GM18858 (cell line): ENCODE measurements at regions not wholly inside any gene's neighbourhood (a gene's known extent, or its start where the extent isn't known, plus 50 kb on each side); places are given as distances from the start of the nearest gene placed in this dataset.

ENCODE experiments used
- ATAC-seq: cut with Tn5 transposase; IDR thresholded peaks from one replicate; pipeline ENCODE4 v1.9.1; 2021; ENCODE audit not compliant: unreplicated experiment

DNA sequence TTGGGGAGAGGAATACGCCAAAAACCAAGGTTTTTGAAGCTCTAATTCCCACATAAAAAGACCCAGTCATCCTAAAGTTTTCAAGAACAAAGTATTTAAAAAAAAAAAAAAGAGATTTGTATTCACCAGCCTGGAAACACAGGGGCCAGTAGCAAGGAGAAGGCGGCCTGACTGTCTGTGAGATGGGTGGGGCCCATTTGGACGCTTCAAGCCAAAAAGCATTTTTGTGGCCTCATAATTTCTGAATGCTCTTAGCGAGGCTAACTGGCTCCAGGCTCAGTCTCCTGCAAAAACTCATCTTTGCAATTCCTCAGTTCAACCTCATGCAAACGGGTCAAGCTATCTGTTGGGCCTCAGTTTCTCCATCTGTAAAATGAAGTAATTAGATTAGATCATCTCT is 514.1 kb downstream of the MED13L start:
- no peak for ATAC-seq

DNA sequence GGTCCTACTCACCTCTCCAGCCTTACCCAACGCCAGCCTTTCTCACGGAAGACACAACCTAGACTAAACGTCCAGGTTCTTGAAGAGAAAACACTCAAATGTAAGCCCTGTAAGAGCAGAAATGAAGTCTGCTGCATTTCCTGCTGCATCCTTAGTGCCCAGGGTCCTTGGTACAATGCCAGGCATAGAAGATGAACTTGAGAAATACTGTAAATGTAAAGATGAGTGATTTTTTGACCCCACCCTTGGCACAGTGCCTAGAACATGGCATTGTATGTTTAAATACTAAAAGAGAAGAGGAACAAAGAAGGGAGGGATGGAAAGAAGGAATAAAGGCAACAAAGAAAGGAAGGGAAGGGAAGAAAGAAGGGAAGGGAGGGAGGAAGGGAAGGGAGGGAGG is 514.6 kb downstream of the MED13L start:
- no peak for ATAC-seq

DNA sequence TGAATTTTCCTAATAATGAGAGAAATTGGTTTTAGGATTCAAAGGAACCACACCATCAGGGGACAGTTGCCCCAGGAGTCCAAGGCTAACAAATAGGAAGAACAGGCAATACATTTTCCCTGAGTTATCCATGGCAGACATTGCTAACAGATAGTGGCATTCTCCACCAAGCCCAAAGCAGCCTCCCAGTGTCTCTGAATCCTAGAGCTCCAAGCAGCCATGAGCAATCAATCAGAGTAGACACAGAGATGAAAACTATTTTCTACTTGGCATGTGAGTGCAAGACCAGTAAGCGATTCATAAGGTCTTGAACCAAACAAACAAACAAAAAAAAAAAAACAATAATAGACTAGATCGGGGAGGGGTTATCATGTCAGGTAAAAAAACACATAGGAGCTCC is 515.7 kb downstream of the MED13L start:
- no peak for ATAC-seq

DNA sequence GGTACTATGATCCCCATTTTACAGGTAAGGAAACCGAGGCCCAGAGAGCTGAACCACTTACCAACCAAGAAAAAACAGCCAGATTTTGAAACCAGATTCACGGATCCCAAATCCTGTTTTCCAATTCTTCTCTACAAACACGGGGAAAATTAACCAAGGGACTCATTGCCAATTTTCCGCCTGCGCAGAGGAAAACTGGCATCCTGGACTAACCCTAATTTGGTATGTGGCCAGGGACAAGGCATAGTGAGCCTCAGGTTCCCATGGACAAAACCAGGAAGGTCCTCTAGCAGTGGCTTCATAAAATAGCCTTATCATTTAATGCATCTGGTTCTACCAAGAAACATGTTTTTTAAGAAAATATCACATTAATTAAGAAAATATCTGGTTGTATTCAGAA is 517.3 kb downstream of the MED13L start:
- ATAC-seq, result no peak

DNA sequence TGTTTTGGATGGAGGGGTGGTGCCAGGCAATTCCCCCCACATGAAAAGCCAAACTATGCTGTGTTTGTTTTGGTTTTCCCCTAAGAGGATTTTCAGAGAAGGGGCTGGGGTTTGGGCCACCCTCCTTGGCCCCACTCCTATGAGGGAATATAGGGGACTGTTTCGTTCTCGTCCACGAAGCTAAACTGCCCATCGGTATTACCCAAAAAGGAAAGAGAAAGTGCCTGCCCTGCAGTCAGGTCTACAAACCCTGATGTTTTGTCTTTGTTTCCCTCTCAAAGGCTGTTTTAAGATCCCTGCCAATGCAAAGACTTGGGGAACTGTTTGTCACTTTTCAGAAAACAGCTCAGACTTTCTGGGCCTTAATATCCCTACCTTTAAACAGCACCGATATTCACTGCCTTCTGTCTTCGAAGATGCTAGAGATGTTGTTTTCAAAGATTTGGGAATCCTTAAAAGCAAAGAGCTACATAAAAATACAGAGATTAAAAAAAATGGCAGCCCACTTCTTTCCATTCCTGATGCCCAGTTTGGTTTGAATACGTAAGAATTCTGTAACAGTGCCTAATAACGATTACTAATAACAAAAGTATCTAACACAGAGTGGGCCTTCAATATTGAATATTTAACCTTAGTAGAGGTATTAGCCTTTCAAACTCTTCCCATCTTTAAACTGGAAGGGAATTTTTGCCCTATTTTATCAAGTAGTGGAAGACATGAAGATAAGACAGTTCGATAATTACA is 518.4 kb downstream of the MED13L start:
- ATAC-seq, result no peak

DNA sequence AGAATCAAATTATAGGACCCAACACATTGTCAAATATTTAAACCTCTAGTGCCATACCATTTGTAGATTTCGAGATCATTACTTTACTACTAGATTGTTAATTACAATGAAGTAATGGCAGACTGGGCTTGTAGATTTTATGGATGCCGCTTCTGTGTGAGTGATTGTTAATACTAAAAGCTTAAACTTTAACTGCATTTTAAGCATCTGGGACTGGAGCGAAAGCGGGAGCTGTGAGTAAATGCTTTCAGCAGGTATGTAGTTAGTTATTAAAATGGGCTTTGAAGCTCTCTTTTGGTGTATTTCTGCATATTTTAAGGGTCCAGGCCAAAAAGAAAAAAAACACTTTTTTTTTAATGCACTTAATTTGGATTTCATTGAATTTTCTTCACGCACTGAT is 519.3 kb downstream of the MED13L start:
- ATAC-seq, result no peak

DNA sequence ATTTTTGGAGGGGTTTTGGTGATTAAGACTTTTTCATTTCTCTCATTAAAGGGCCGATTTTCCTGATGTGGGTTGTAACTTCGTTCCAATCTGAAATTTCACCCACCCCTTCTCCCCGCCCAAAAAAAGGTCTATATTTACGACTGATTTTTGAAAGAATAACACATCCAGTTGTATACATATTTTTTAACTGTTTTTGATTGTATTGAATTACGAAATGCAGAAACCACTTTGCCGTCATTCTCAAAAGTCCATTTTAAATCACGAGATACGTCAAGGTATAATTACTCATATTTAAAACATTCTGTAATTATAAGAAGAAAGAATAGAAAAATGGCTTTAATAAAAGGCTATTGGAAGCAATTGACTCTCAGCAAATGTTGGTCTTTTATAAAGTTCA is 520.7 kb downstream of the MED13L start:
- no peak for ATAC-seq

DNA sequence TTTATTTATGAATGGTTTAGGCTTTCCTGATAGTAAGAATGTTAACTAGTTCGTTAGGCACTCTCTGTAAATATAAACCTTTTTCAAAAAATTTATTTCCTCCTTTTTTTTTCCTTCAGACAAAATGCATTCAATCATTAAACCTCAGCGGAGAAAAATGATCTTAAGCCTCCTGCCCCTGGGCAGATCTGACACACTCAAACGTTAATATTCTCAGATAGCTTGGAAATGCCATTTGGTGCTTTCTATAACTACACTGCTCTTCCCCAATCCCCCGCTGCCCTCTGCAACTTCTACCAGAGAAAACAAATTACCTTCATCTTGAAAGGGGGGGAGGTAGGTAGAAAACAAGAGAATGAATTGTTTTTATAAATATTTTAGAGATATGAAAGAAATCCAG is 521.2 kb downstream of the MED13L start:
- ATAC-seq, result no peak

DNA sequence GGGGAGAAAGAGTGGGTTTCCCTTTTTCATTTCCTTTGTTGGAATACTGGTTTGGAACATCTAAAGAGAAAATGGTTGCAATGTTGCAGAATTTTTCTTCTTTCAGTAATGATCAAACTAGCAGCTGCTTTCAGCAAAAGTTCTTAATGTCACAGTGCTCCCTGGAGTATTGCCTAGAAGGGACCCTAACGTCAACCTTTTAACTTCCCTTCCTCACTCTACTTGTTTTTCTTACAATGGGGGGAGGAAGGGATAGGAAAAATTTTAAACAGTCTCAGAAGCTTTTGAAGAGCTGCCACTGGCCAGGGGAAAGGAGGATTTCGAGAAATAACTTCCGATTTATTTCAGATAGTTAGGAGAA is 521.8 kb downstream of the MED13L start:
- ATAC-seq, result no peak

DNA sequence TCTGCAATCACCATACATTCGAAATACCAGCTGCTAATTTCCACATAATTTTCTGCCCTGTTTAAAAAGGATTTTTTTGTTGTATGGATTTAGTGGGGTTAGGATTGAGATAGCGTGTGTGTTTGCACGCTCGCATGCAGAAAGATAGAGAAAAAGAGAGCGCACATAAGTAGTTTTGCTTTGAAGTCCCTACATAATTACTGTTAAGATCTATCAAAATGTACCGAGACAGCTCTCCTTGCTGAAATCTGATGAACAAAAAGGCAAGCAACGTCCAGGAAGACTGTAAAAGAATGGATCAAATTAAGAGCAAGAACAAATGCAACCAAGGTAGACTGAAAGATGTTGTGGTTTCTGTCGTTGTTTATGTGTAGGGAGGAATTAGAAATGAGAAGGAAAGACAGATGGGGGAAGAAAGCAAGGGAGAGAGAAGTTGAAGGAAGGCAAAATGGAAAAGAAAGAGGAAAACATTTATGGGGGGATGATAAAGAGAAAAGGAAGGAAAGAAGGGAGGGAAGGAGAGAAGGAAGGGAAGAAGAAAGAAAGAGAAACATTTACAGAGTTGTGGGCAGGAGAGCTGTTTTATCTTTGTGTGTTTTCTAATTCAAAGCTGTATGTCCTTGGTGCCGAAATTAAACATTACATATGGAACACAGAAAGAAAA is 522.3 kb downstream of the MED13L start:
- ATAC-seq, result no peak

DNA sequence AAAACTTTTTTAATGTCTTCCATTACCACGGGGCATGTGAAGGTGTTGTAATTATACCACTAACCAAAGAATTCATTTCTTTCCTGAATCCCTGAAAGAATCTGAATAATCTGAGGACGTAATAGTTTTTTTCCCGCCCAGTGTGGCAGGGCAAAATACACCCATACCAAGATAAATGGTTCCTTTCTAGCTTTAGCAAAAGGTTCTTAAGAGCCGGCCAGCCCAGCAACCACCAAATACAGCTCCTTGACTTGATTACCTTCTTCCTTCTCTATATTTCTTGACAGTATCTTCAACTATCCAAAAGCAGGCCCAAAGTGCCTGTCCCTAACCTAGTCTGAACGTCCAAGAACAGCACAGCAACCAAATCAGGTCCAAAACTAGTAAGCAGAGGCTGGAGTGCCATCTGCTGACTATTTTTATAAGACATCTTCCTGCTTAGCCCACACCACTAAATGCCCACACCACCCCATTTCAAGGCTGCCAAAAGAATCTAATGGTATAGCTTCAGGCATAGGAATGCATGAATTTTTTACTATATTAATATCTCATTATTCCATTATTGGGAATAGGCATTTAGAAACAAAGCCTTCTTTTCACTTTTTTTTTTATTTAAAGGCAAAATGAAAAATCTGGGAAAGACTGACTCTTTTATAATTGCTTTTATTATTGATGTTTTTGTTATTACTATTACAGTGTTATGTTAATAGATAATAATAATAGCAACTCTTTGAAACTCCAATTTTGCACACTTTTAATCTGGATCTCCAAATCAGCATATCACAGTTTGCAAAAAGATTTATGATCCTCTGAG is 524.4 kb downstream of the MED13L start:
- ATAC-seq, result no peak

DNA sequence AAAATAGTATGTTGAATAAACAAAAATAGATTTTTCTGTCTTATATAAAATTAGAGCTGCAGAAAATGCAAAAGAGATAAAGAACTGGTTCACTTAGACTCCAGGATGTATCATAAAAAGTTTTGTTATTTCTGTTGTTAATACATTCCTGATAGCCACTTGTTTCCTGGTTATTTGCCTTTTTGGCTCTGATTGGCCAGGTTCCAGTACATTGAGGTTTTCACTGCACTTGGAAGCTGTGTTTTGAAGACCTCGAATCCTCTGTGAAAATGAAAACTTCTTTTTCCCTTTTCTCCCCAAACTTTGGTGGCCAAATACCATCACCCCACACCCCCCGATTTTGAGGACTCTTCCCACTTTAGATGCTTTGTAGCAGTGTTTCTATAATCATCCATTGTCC is 525.3 kb downstream of the MED13L start:
- no peak for ATAC-seq

DNA sequence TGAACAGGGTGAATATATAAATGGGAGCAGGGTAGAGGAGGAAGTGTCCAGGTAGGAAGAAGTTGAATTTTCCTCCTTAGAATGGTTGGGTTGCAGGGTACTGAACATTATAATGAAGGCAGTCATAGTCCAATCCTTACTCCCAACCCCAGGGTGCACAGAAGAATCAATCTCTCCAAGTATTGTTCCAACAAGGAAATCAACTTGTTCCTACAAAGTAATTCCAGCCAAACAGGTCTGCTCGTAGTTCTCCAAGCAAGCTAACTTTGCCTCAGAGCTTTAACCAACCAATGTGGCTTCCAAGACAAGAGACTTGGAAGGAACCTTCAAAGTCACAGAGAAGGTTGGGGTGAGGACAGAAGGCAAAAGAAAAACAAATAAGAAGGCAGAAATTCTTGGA is 527.2 kb downstream of the MED13L start:
- ATAC-seq, result no peak

DNA sequence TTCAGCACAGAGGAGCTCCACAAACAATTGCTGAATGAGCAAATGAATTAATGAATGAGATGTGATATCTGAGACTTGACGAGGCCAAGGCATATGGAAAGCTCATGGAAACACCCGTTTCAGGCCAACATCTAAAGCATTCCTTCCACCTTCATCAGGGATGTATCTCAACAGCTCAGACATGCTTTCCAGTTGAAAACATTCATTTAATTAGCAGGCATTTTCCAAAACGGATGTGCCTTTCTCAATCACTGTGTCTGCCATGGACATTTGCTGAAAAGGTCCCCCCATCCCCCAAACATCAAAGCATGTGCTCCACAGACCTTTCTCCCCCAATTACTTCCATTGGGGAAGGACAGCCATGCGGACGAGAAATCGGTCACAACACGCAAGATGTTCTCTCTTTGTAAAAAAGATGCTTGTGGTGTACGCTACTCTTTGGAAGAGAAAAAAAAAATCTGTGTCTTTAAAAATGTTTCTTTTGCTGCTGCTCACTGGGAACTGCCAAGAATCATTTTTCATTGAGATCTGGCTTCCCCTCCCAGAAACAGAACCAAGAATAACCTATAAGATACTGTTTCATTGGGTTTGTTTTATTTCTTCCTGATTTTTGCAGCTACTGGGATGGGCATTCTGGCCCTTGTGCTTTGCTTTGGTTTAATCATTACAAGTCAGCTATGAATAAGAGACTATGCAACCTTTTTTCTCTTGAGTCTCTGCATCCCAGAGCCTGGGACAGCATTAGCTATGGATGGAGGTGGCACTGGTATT is 528.2 kb downstream of the MED13L start:
- no peak for ATAC-seq

DNA sequence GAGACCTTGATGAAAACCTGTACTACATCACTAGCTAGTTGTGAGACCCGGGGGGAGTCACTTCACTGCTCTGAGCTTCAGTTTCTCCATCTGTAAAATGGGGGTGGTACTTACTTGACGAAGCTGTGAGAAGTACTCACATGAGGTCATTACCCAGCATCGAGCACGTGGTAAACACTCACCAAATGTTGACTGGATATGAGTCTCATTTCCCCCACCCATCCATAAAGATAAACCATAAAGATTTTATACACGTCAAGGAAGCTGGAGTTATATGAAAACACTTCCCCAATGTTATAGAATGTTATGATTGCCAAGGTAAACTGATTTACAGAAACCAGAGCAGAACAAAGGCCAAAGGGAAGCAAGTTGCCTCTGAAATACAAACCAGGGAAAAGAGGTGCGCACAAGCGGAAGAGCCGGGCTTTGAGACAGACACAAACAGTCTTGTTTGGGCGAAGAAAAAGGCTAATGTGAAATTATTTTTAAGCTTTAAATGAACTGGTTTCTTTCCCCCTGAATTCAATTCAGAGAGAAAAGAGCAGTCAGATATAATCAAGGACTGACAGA is 536.8 kb downstream of the MED13L start:
- no peak for ATAC-seq

DNA sequence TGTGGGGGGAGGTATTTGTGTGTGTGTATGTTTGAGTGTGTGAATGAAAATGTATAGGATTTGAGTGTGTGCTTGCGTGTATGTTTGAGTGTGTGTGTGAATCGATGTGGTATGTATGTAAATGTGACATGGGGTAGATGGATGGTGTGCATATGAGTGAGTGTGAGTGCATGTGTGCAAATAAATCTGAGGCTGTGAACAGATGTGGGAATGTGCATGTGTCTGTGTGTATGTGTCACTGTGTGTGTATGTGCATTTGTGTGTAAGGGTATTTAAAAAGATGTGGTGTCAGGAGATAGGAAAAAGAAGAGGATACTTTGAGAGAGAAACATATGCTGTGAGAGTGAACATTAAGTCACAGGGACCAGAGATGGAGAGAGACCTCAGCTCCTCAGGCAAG is 539.6 kb downstream of the MED13L start:
- ATAC-seq, result no peak

DNA sequence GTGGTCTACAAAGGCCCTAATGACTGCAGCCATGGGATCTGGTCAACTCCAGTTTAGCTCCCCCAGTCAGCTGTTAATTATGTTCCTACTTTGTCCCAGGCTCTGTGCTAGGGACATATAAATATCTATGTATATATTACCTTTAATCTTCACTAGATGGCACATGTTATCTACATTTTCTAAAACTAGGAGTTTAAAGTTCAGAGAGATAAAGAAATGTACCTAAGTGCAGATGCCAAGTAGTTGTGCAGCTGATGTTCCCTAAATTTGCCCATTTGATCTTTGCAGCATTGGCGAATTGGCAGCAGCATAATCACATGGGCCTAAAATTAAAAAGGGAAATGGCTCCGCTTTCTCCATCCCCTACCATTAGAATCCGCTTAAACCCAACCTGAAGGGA is 541.1 kb downstream of the MED13L start:
- no peak for ATAC-seq

DNA sequence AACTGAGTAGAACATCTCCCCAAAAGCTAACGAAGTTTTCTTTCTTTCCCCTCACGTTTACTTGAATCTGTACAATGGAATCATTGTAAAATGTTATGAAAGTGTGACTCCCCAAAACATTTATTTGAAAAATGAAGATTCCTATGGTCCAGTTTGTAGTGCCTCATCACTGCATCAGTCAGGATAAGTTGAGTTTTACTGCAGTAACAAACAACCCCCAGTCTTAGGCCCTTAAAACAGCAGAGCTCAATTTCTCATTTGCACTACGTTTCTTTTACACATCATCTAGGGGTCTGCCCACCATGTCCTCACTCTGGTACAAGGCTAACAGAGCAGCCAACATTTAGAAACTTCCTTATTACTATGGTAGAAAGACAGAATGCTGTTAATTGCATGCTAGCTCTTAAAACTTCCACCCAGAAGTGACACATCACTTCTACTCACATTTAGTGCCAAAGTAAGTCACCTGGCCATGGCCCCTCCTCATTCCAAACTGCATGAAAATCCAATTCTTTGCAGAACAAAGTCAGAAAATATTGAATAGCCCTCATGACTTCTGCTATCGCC is 546.4 kb downstream of the MED13L start:
- no peak for ATAC-seq

DNA sequence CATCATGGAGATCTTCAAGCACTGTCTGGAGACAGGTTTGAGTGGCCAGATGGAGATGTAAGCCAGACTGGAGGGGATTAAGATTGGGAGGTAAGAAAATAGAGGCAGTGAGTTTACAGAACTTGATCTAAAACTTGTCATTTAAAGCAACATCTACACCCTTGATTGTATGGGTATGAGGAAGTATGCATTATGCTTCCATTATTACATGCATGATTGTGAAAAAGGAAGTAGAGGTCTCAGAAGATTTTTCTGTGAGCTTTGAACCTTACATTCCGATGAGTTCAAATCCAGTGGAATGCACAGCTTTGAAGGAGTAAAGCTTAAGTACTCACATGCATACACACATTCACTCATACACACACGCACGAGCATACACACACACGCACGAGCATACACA is 550.8 kb downstream of the MED13L start:
- no peak for ATAC-seq

DNA sequence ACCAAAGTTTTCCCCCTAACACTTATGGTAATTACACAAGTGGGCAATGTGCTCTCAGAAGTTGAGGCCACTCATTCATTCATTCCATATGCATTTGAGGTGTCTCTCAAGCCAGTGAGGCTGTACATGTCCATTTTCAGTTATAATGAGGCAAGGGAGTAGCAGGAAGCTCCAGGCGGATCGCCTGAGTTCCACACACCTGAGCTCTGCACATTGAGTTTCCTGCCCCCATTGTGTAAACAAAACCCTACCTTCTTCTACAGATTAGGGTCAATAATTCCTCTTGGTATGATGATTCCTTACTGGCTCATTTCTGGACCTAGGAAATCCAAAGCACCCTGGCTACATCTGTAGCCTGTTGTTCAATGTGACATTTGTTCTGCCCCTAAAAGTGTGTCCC is 555.3 kb downstream of the MED13L start:
- no peak for ATAC-seq

DNA sequence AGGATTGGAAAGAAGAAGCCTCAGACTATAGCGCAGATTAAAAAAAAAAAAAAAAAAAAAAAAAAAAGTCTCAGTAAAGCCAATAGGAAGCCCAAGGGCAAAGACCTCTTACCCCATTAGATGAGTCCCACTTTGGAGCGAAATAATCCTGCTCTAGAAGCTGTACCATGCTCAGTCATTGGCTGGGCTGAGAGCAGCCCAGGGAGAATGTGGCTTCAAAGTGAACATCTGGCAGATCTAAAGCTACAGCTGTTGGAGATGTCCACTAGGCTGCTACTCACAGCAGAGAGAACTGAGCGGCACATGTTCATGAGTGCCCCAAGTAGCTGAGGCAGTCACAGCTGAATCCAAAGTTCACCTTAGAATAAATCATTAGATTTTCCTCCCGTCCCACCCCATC is 560.9 kb downstream of the MED13L start:
- no peak for ATAC-seq
